Common myeloid progenitor, CD34-positive (primary cell): ENCODE measurements at regions not wholly inside any gene's neighbourhood (a gene's known extent, or its start where the extent isn't known, plus 50 kb on each side); places are given as distances from the start of the nearest gene placed in this dataset.
"Not testable (repeated sequence)": the region's sequence is repeated elsewhere in the genome, so short reads cannot be mapped to it uniquely, and the experiment has no call there.

Experiments used
- CTCF ChIA-PET: fragments of 350-600 bp; sonication (Branson Sonifier 250); formaldehyde crosslinking; loops from one replicate; lab custom pipeline; 2021; ENCODE audit warnings: antibody characterized with exemption; lab: Charles Lee
- POLR2A ChIA-PET: fragments of 350-600 bp; sonication (Branson Sonifier 250); formaldehyde crosslinking; loops from one replicate; lab custom pipeline; 2021; ENCODE audit warnings: antibody characterized with exemption; lab: Charles Lee
- DNase-seq, 3 donors: peaks; one replicate each; pipeline versions ENCODE4 v3.0.0 to v3.0.0-alpha.2; 2013
- H3K27ac ChIP-seq, 2 experiments: 1 replicate in 1 of 2; 2 replicates in 1 of 2; pipeline ENCODE4 v1.7.0; 2013; ENCODE audit warnings: inconsistent platforms in 2 of 2, low read length in 2 of 2, mild to moderate bottlenecking in 2 of 2, low read depth in 1 of 2, moderate library complexity in 1 of 2; ENCODE audit not compliant: severe bottlenecking in 2 of 2, insufficient read depth in 1 of 2, poor library complexity in 1 of 2
- H3K27me3 ChIP-seq, 5 experiments: replicated peaks in 2 of 5; 1 replicate in 3 of 5; 2 replicates in 2 of 5; pipeline versions ENCODE4 v1.6.1 to v1.7.0; 2013; ENCODE audit warnings: low read length in 4 of 5, mild to moderate bottlenecking in 2 of 5, moderate library complexity in 2 of 5, inconsistent platforms in 1 of 5; ENCODE audit not compliant: insufficient read depth in 5 of 5, control insufficient read depth in 4 of 5
- H3K36me3 ChIP-seq, 4 experiments: 1 replicate in 2 of 4; 2 replicates in 2 of 4; pipeline versions ENCODE4 v1.6.1 to v1.7.0; 2013; ENCODE audit warnings: low read length in 3 of 4, control low read depth in 1 of 4, mild to moderate bottlenecking in 1 of 4; ENCODE audit not compliant: control insufficient read depth in 4 of 4, insufficient read depth in 4 of 4
- H3K4me1 ChIP-seq, 4 experiments: 1 replicate in 3 of 4; 2 replicates in 1 of 4; pipeline versions ENCODE4 v1.6.1 to v1.7.1; 2013; ENCODE audit warnings: low read length in 3 of 4, mild to moderate bottlenecking in 3 of 4, control low read depth in 1 of 4, inconsistent platforms in 1 of 4, moderate library complexity in 1 of 4; ENCODE audit not compliant: control insufficient read depth in 4 of 4, insufficient read depth in 4 of 4; ENCODE audit errors: control extremely low read depth in 1 of 4
- H3K4me3 ChIP-seq, 7 experiments: 1 replicate in 4 of 7; 2 replicates in 3 of 7; pipeline versions ENCODE4 v1.5.1 to v1.7.0; 2013; ENCODE audit warnings: mild to moderate bottlenecking in 7 of 7, low read length in 6 of 7, moderate library complexity in 6 of 7, inconsistent platforms in 2 of 7, low read depth in 2 of 7, control low read depth in 1 of 7; ENCODE audit not compliant: insufficient read depth in 4 of 7, control insufficient read depth in 1 of 7; ENCODE audit errors: extremely low read depth in 1 of 7
- H3K9me3 ChIP-seq, 5 experiments: 1 replicate in 4 of 5; 2 replicates in 1 of 5; pipeline versions ENCODE4 v1.6.1 to v1.7.1; 2013; ENCODE audit warnings: low read length in 4 of 5, mild to moderate bottlenecking in 2 of 5, inconsistent platforms in 1 of 5, low read depth in 1 of 5, moderate library complexity in 1 of 5; ENCODE audit not compliant: control insufficient read depth in 4 of 5, insufficient read depth in 2 of 5; ENCODE audit errors: control extremely low read depth in 1 of 5
- WGBS: methylation state at CpG from one replicate; pipeline ENCODE4 v1.1.5; 2013; ENCODE audit not compliant: insufficient coverage; 5-methylcytosine and 5-hydroxymethylcytosine counted together

GRCh38 chr7:113263215-113263742 lies 144.9 kb upstream of the SMIM30 start:
- CTCF ChIA-PET, H3K9me3 ChIP-seq, H3K27me3 ChIP-seq, H3K4me3 ChIP-seq, POLR2A ChIA-PET, DNase-seq, H3K36me3 ChIP-seq, H3K4me1 ChIP-seq, H3K27ac ChIP-seq: not testable (repeated sequence)
- WGBS: 96% methylated on average over 19 of the region's 28 CpGs

- ChIA-PET CTCF (no interaction called here), POLR2A (no interaction called here)
- no peak overlapping the region for H3K27ac ChIP-seq
- WGBS: no CpG with 5 or more reads among the region's 1 CpG
- H3K27me3 ChIP-seq: no peaks in the 10 kb centered on the region
- H3K4me3 ChIP-seq: no peak overlapping the region
- no peak for DNase-seq
- H3K4me1 ChIP-seq: no peaks in the 10 kb centered on the region
- H3K9me3 ChIP-seq: peaks cover 0 to 1% (median 0%) of the 10 kb centered on the region in 5 experiments
- H3K36me3 ChIP-seq: no peaks in the 10 kb centered on the region
Observed at GRCh38 chr7:113256883-113257531, 138.7 kb upstream of the SMIM30 start.

GRCh38 chr7:113247198-113247597 lies 128.8 kb upstream of the SMIM30 start:
- H3K27ac ChIP-seq: no peak overlapping the region
- no peaks in the 10 kb centered on the region for H3K9me3 ChIP-seq
- DNase-seq: no peak
- H3K36me3 ChIP-seq: no peaks in the 10 kb centered on the region
- no peak overlapping the region for H3K4me3 ChIP-seq
- H3K27me3 ChIP-seq: no peaks in the 10 kb centered on the region
- CTCF ChIA-PET: no interaction called here
- WGBS: no CpG with 5 or more reads among the region's 3 CpGs
- H3K4me1 ChIP-seq: no peaks in the 10 kb centered on the region
- POLR2A ChIA-PET: no interaction called here

- ChIA-PET POLR2A (no interaction called here), CTCF (no interaction called here)
- H3K27me3 ChIP-seq: no peaks in the 10 kb centered on the region
- H3K27ac ChIP-seq: no peak overlapping the region
- H3K9me3 ChIP-seq: no peaks in the 10 kb centered on the region
- no peaks in the 10 kb centered on the region for H3K36me3 ChIP-seq
- H3K4me1 ChIP-seq: no peaks in the 10 kb centered on the region
- no peak for DNase-seq
- no peak overlapping the region for H3K4me3 ChIP-seq
Observed at GRCh38 chr7:113246738-113247137, 128.4 kb upstream of the SMIM30 start.

GRCh38 chr7:113232885-113233284 lies 114.5 kb upstream of the SMIM30 start:
- 86% methylated on average over 1 of the region's 2 CpGs for WGBS
- POLR2A ChIA-PET: no interaction called here

GRCh38 chr7:113230691-113231090 lies 112.3 kb upstream of the SMIM30 start:
- no peak overlapping the region for H3K27ac ChIP-seq
- POLR2A ChIA-PET: no interaction called here
- no peaks in the 10 kb centered on the region for H3K4me1 ChIP-seq

More at GRCh38 chr7:113232885-113233284, 114.5 kb upstream of the SMIM30 start:
- no peak overlapping the region for H3K4me3 ChIP-seq
- no peaks in the 10 kb centered on the region for H3K27me3 ChIP-seq
- H3K9me3 ChIP-seq: no peaks in the 10 kb centered on the region
- CTCF ChIA-PET: no interaction called here
- no peaks in the 10 kb centered on the region for H3K36me3 ChIP-seq
- H3K27ac ChIP-seq: no peak overlapping the region
- no peaks in the 10 kb centered on the region for H3K4me1 ChIP-seq
- DNase-seq: no peak

GRCh38 chr7:113217314-113217713 lies 99.0 kb upstream of the SMIM30 start:
- no peaks in the 10 kb centered on the region for H3K36me3 ChIP-seq
- H3K9me3 ChIP-seq: no peaks in the 10 kb centered on the region
- POLR2A ChIA-PET: no interaction called here
- H3K4me3 ChIP-seq: no peak overlapping the region
- CTCF ChIA-PET: no interaction called here
- no CpG with 5 or more reads among the region's 4 CpGs for WGBS
- H3K4me1 ChIP-seq: no peaks in the 10 kb centered on the region
- no peak for DNase-seq
- H3K27me3 ChIP-seq: no peaks in the 10 kb centered on the region
- no peak overlapping the region for H3K27ac ChIP-seq

More at GRCh38 chr7:113230691-113231090, 112.3 kb upstream of the SMIM30 start:
- no peak for DNase-seq
- H3K9me3 ChIP-seq: no peaks in the 10 kb centered on the region
- H3K4me3 ChIP-seq: no peak overlapping the region
- WGBS: no CpG with 5 or more reads among the region's 2 CpGs
- H3K36me3 ChIP-seq: no peaks in the 10 kb centered on the region
- H3K27me3 ChIP-seq: no peaks in the 10 kb centered on the region
- CTCF ChIA-PET: no interaction called here
